PC-9 (cell line): ENCODE measurements at regions not wholly inside any gene's neighbourhood (a gene's known extent, or its start where the extent isn't known, plus 50 kb on each side); places are given as distances from the start of the nearest gene placed in this dataset.

Source experiments
- BruUV-seq: library from RNA; stranded (reverse); fragments of 400-500 nt; replicated peaks from 2 replicates; lab custom pipeline; 2021; lab: Mats Ljungman, UMichigan
- CTCF ChIA-PET: fragments of 300-600 bp; sonication (Branson Sonifier 250); formaldehyde crosslinking; loops from one replicate; lab custom pipeline; 2022; ENCODE audit warnings: antibody characterized with exemption; lab: Charles Lee
- POLR2A ChIA-PET: fragments of 300-600 bp; sonication (Branson Sonifier 250); formaldehyde crosslinking; loops from one replicate; lab custom pipeline; 2022; ENCODE audit warnings: antibody characterized with exemption; ENCODE audit not compliant: unreplicated experiment; lab: Charles Lee
- DNase-seq, 2 experiments: peaks; one replicate each; pipeline versions ENCODE4 v3.0.0 to v3.0.0-alpha.2; 2015 to 2022; ENCODE audit warnings: mixed read lengths in 1 of 2
- H2AFZ ChIP-seq: fragments of 200-600 bp; sonication (generic); 2 replicates; pipeline ENCODE4 v1.8.1; 2017; ENCODE audit warnings: antibody characterized with exemption
- H3F3A ChIP-seq: fragments of 200-600 bp; sonication (generic); 2 replicates; pipeline ENCODE4 v1.8.1; 2017; ENCODE audit warnings: antibody characterized with exemption, mild to moderate bottlenecking, low read depth; ENCODE audit not compliant: insufficient read depth
- H3K27ac ChIP-seq: fragments of 200-600 bp; sonication (generic); 2 replicates; pipeline ENCODE4 v1.6.1; 2016; ENCODE audit warnings: mixed run types
- H3K27me3 ChIP-seq: fragments of 200-600 bp; sonication (generic); 2 replicates; pipeline ENCODE4 v1.6.1; 2016; ENCODE audit warnings: low read depth, mixed run types; ENCODE audit not compliant: insufficient read depth
- H3K36me3 ChIP-seq: fragments of 200-600 bp; sonication (generic); 2 replicates; pipeline ENCODE4 v1.6.1; 2016; ENCODE audit warnings: low read depth, mixed run types
- H3K4me1 ChIP-seq: fragments of 200-600 bp; sonication (generic); replicated peaks from 2 replicates; pipeline ENCODE4 v1.6.1; 2016; ENCODE audit warnings: mixed run types; ENCODE audit not compliant: insufficient read depth
- H3K4me2 ChIP-seq: fragments of 200-600 bp; sonication (generic); 2 replicates; pipeline ENCODE4 v1.6.1; 2017; ENCODE audit warnings: mixed run types
- H3K4me3 ChIP-seq: fragments of 200-600 bp; sonication (generic); 2 replicates; pipeline ENCODE4 v1.6.1; 2016; ENCODE audit warnings: mixed run types
- H3K79me2 ChIP-seq: fragments of 200-600 bp; sonication (generic); 2 replicates; pipeline ENCODE4 v1.6.1; 2017; ENCODE audit warnings: low read depth, mixed run types
- H3K9me2 ChIP-seq: fragments of 200-600 bp; sonication (generic); 2 replicates; pipeline ENCODE4 v1.8.1; 2017; ENCODE audit warnings: mild to moderate bottlenecking; ENCODE audit not compliant: insufficient read depth
- H3K9me3 ChIP-seq: fragments of 200-600 bp; sonication (generic); 2 replicates; pipeline ENCODE4 v1.8.1; 2016; ENCODE audit warnings: low read depth; ENCODE audit not compliant: insufficient read depth
- H4K20me1 ChIP-seq: fragments of 200-600 bp; sonication (generic); 2 replicates; pipeline ENCODE4 v1.8.1; 2017; ENCODE audit not compliant: insufficient read depth
- CTCF ChIP-seq: fragments of 200-600 bp; sonication (generic); conservative IDR thresholded peaks from 2 replicates; pipeline ENCODE4 v1.6.1; 2017; ENCODE audit warnings: mixed run types, antibody characterized with exemption, mild to moderate bottlenecking, moderate library complexity
- EZH2 ChIP-seq: fragments of 200-600 bp; sonication (generic); IDR thresholded peaks from 2 replicates; pipeline ENCODE4 v1.8.0; 2017; ENCODE audit warnings: antibody characterized with exemption, low read depth
- intact Hi-C: fragments of 100-400 bp; cut with micrococcal nuclease; formaldehyde crosslinking; loops from one replicate; pipeline ENCODE4 v1.10.0; 2022; ENCODE audit not compliant: unreplicated experiment

DNA sequence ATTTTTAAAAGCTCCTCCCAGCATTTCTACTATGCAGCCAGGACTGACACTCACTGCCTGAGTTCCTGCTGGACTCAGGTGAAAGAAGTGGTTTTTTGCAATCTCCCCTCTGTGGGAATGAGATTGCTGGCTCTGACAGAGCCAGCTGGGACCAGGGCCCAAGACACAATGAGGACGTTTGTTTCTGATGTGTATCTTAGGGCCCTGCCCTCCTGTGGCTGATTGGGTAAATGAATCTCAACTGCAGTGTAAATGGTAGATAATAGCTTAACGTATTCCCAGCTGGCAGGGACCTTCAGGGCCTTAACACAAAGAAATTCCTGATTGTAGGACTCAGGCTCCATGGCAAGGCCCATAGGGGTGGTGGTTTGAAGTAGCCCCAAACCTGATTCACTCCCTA, 85.8 kb upstream of the PRPS1 start:
- no peak for TF ChIP-seq EZH2
- TF ChIP-seq CTCF: peak; percentile 57; the same call in 1 of the 2 replicates
- Histone ChIP-seq H3F3A (no peaks in the 10 kb centered on the region), H3K36me3 (no peaks in the 10 kb centered on the region), H3K9me3 (no peaks in the 10 kb centered on the region), H3K79me2 (no peaks in the 10 kb centered on the region), H3K4me2 (no peak overlapping the region), H2AFZ (no peak overlapping the region), H3K27me3 (no peaks in the 10 kb centered on the region), H3K27ac (no peak overlapping the region), H3K4me3 (no peak overlapping the region), H4K20me1 (no peaks in the 10 kb centered on the region), H3K4me1 (peaks cover 3% of the 10 kb centered on the region; the same call in 1 of the 2 replicates), H3K9me2 (peaks cover 3% of the 10 kb centered on the region; the same call in 1 of the 2 replicates)
- CTCF ChIA-PET: interaction anchor here (0.6 to 1.2 kb wide), 4 partner anchors 20 to 572 kb away, joined by 3 to 5 read pairs (median 3); no protein-coding TSS in a partner anchor
- DNase-seq: no peak
- no TSS peak for BruUV-seq
- POLR2A ChIA-PET: interaction anchor here (0.5 to 0.6 kb wide), 3 partner anchors 11 to 127 kb away, joined by 3 to 9 read pairs (median 6); no protein-coding TSS in a partner anchor
- intact Hi-C loops: no loop called here

- TF ChIP-seq CTCF: no peak
- no peak for TF ChIP-seq EZH2
- intact Hi-C loops: no loop called here
- no peaks in the 10 kb centered on the region for H3F3A ChIP-seq
- H2AFZ ChIP-seq: no peak overlapping the region
- BruUV-seq: no TSS peak
- no peak overlapping the region for H3K4me2 ChIP-seq
- H4K20me1 ChIP-seq: no peaks in the 10 kb centered on the region
- H3K27me3 ChIP-seq: no peaks in the 10 kb centered on the region
- ChIA-PET CTCF (no interaction called here), POLR2A (interaction anchor here (0.6 kb wide), 1 partner anchor 788 kb away, joined by 4 read pairs; no protein-coding TSS in a partner anchor)
- DNase-seq: no peak
- H3K27ac ChIP-seq: no peak overlapping the region
- H3K9me3 ChIP-seq: no peaks in the 10 kb centered on the region
- no peaks in the 10 kb centered on the region for H3K79me2 ChIP-seq
- peaks cover 3% of the 10 kb centered on the region; the same call in 1 of the 2 replicates for H3K9me2 ChIP-seq
- H3K4me1 ChIP-seq: no peaks in the 10 kb centered on the region
- H3K36me3 ChIP-seq: no peaks in the 10 kb centered on the region
- no peak overlapping the region for H3K4me3 ChIP-seq
These were observed 80.7 kb upstream of the PRPS1 start for GRCh38 chrX:107547621-107548020.

DNA sequence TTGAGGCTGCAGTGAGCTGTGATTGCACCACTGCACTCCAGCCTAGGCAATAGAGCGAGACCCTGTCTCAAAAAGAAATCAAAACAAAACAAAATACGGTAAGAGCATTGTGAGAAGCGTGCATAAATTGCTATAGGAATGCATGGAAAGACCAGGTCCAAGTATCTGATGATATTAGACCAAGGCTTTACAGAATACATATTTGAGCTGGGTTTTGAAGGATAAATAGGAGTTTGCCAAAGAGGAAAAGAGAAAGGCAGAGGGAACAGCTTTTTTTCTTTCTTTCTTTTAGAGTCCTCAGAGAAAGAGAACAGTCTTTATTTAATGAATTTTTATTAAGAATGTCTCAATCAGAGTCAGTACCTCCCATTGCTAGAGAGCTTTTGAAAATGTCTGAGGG, 79.5 kb upstream of the PRPS1 start:
- H3K4me1 ChIP-seq: no peaks in the 10 kb centered on the region
- CTCF ChIA-PET: no interaction called here
- H3K27me3 ChIP-seq: no peaks in the 10 kb centered on the region
- intact Hi-C loops: no loop called here
- no TSS peak for BruUV-seq
- TF ChIP-seq EZH2 (no peak), CTCF (no peak)
- H3K9me2 ChIP-seq: no peaks in the 10 kb centered on the region
- POLR2A ChIA-PET: no interaction called here
- no peaks in the 10 kb centered on the region for H3K79me2 ChIP-seq
- no peaks in the 10 kb centered on the region for H3K36me3 ChIP-seq
- H3K27ac ChIP-seq: no peak overlapping the region
- no peak overlapping the region for H3K4me3 ChIP-seq
- no peak overlapping the region for H2AFZ ChIP-seq
- H3K4me2 ChIP-seq: no peak overlapping the region
- H3F3A ChIP-seq: no peaks in the 10 kb centered on the region
- no peaks in the 10 kb centered on the region for H4K20me1 ChIP-seq
- DNase-seq: no peak
- no peaks in the 10 kb centered on the region for H3K9me3 ChIP-seq
